GM23248 (cell line): ENCODE measurements at regions not wholly inside any gene's neighbourhood (a gene's known extent, or its start where the extent isn't known, plus 50 kb on each side); places are given as distances from the start of the nearest gene placed in this dataset.

Source experiments
- DNase-seq: peaks from one replicate; pipeline ENCODE4 v3.0.0-alpha.2; 2015
- H2AFZ ChIP-seq: fragments of 200-600 bp; sonication (generic); 2 replicates; pipeline ENCODE4 v1.6.1; 2016; ENCODE audit warnings: antibody characterized with exemption
- H3F3A ChIP-seq: fragments of 200-600 bp; sonication (generic); 2 replicates; pipeline ENCODE4 v1.6.1; 2016; ENCODE audit warnings: mild to moderate bottlenecking, antibody characterized with exemption, mixed run types; ENCODE audit not compliant: insufficient read depth
- H3K27ac ChIP-seq: fragments of 200-600 bp; sonication (generic); 2 replicates; pipeline ENCODE4 v1.5.1; 2016; ENCODE audit warnings: mild to moderate bottlenecking
- H3K27me3 ChIP-seq: fragments of 200-600 bp; sonication (generic); replicated peaks from 2 replicates; pipeline ENCODE4 v1.6.1; 2016; ENCODE audit warnings: mild to moderate bottlenecking; ENCODE audit not compliant: insufficient read depth
- H3K36me3 ChIP-seq: fragments of 200-600 bp; sonication (generic); 2 replicates; pipeline ENCODE4 v1.6.1; 2016; ENCODE audit warnings: low read depth, mild to moderate bottlenecking
- H3K4me1 ChIP-seq: fragments of 200-600 bp; sonication (generic); 2 replicates; pipeline ENCODE4 v1.6.1; 2016; ENCODE audit warnings: mild to moderate bottlenecking; ENCODE audit not compliant: insufficient read depth
- H3K4me2 ChIP-seq: fragments of 200-600 bp; sonication (generic); one replicate; pipeline ENCODE4 v1.6.1; 2016; ENCODE audit warnings: mild to moderate bottlenecking; ENCODE audit not compliant: unreplicated experiment
- H3K4me3 ChIP-seq: fragments of 200-600 bp; sonication (generic); 2 replicates; pipeline ENCODE4 v1.5.1; 2016; ENCODE audit warnings: mild to moderate bottlenecking
- H3K79me2 ChIP-seq: fragments of 200-600 bp; sonication (generic); 2 replicates; pipeline ENCODE4 v1.6.1; 2016; ENCODE audit warnings: mild to moderate bottlenecking; ENCODE audit not compliant: insufficient read depth
- H3K9ac ChIP-seq: fragments of 200-600 bp; sonication (generic); 2 replicates; pipeline ENCODE4 v1.6.1; 2016; ENCODE audit warnings: mild to moderate bottlenecking
- H3K9me2 ChIP-seq: fragments of 200-600 bp; sonication (generic); 2 replicates; pipeline ENCODE4 v1.6.1; 2016; ENCODE audit warnings: mixed run types, mild to moderate bottlenecking, moderate library complexity; ENCODE audit not compliant: insufficient read depth
- H3K9me3 ChIP-seq: fragments of 200-600 bp; sonication (generic); one replicate; pipeline ENCODE4 v1.6.1; 2017; ENCODE audit warnings: low read depth
- H4K20me1 ChIP-seq: fragments of 200-600 bp; sonication (generic); 2 replicates; pipeline ENCODE4 v1.6.0; 2016; ENCODE audit not compliant: insufficient read depth
- EZH2 ChIP-seq: fragments of 200-600 bp; sonication (generic); IDR thresholded peaks from 2 replicates; pipeline ENCODE4 v1.6.1; 2018; ENCODE audit warnings: antibody characterized with exemption, mild to moderate bottlenecking; ENCODE audit not compliant: insufficient read depth, poor library complexity, severe bottlenecking
- EZH2phosphoT487 ChIP-seq: fragments of 200-600 bp; sonication (generic); IDR thresholded peaks from 2 replicates; pipeline ENCODE4 v1.6.1; 2018; ENCODE audit warnings: antibody characterized with exemption, moderate library complexity, mild to moderate bottlenecking, low read depth; ENCODE audit not compliant: insufficient read depth
- WGBS, 2 experiments: methylation state at CpG; one replicate each; pipeline ENCODE4 v1.1.6; 2015 to 2017; ENCODE audit warnings: low lambda C conversion rate in 2 of 2, low coverage in 1 of 2; ENCODE audit errors: missing lambda C conversion rate in 2 of 2; 5-methylcytosine and 5-hydroxymethylcytosine counted together
- in situ Hi-C: fragments of 300-500 bp; cut with MboI; formaldehyde crosslinking; loops from 2 replicates; pipeline ENCODE4 v1.15.0; 2020

GRCh38 chr4:22202975-22203710, 254.6 kb upstream of the KCNIP4 start:
- in situ Hi-C loops = no loop called here
- no peak overlapping the region for H3K4me3 ChIP-seq
- H3K4me2 ChIP-seq = no peak overlapping the region
- 47% methylated on average over 6 of the region's 6 CpGs for WGBS, 2 experiments
- no peaks in the 10 kb centered on the region for H3K9me3 ChIP-seq
- peak; percentile 7 for DNase-seq
- H3K27ac ChIP-seq = no peak overlapping the region
- no peaks in the 10 kb centered on the region for H3K79me2 ChIP-seq
- H3F3A ChIP-seq = no peaks in the 10 kb centered on the region
- peaks cover 16% of the 10 kb centered on the region; the same call in 1 of the 2 replicates for H3K4me1 ChIP-seq
- H3K36me3 ChIP-seq = no peaks in the 10 kb centered on the region
- no peaks in the 10 kb centered on the region for H3K27me3 ChIP-seq
- TF ChIP-seq EZH2phosphoT487 (no peak), EZH2 (no peak)
- no peak overlapping the region for H3K9ac ChIP-seq
- no peak overlapping the region for H2AFZ ChIP-seq
- no peaks in the 10 kb centered on the region for H3K9me2 ChIP-seq
- no peaks in the 10 kb centered on the region for H4K20me1 ChIP-seq

- Histone ChIP-seq H3K9me2 (no peaks in the 10 kb centered on the region), H4K20me1 (no peaks in the 10 kb centered on the region), H2AFZ (no peak overlapping the region), H3K4me2 (no peak overlapping the region), H3K79me2 (no peaks in the 10 kb centered on the region), H3F3A (no peaks in the 10 kb centered on the region), H3K36me3 (no peaks in the 10 kb centered on the region), H3K9me3 (no peaks in the 10 kb centered on the region), H3K9ac (no peak overlapping the region), H3K4me3 (no peak overlapping the region), H3K27ac (no peak overlapping the region), H3K4me1 (peaks cover 16% of the 10 kb centered on the region; the same call in 1 of the 2 replicates), H3K27me3 (no peaks in the 10 kb centered on the region)
- WGBS, 2 experiments = 43 to 50% methylated on average over 4 of the region's 4 CpGs
- in situ Hi-C loops = no loop called here
- DNase-seq = no peak
- TF ChIP-seq EZH2phosphoT487 = no peak
- TF ChIP-seq EZH2 = no peak
Measured at GRCh38 chr4:22202246-22202974, 253.8 kb upstream of the KCNIP4 start.

- Histone ChIP-seq H3K4me3 (no peak overlapping the region), H3K4me1 (peaks cover 16% of the 10 kb centered on the region; the same call in 1 of the 2 replicates), H3F3A (no peaks in the 10 kb centered on the region), H3K9me2 (no peaks in the 10 kb centered on the region), H3K79me2 (no peaks in the 10 kb centered on the region), H4K20me1 (no peaks in the 10 kb centered on the region), H3K27ac (no peak overlapping the region), H3K9ac (no peak overlapping the region), H3K36me3 (no peaks in the 10 kb centered on the region), H3K4me2 (no peak overlapping the region), H3K9me3 (no peaks in the 10 kb centered on the region), H2AFZ (0 out of 2 replicates have a peak overlapping the region, but pooled peaks have one; percentile 10), H3K27me3 (no peaks in the 10 kb centered on the region)
- 16 to 28% methylated on average over 2 of the region's 2 CpGs for WGBS, 2 experiments
- TF ChIP-seq EZH2phosphoT487 (no peak), EZH2 (no peak)
- in situ Hi-C loops = no loop called here
- no peak for DNase-seq
Measured at GRCh38 chr4:22201256-22201655, 252.7 kb upstream of the KCNIP4 start.

- 79 to 83% methylated on average over 3 of the region's 3 CpGs for WGBS, 2 experiments
- peaks cover 5% of the 10 kb centered on the region; the same call in 1 of the 2 replicates for H3K4me1 ChIP-seq
Measured at GRCh38 chr4:22196551-22196950, 248.0 kb upstream of the KCNIP4 start.

More at GRCh38 chr4:22196551-22196950, 248.0 kb upstream of the KCNIP4 start:
- H3K79me2 ChIP-seq = no peaks in the 10 kb centered on the region
- H3K4me3 ChIP-seq = no peak overlapping the region
- H3K9ac ChIP-seq = no peak overlapping the region
- H3K27ac ChIP-seq = no peak overlapping the region
- H3K9me2 ChIP-seq = no peaks in the 10 kb centered on the region
- no peaks in the 10 kb centered on the region for H3K27me3 ChIP-seq
- TF ChIP-seq EZH2 (no peak), EZH2phosphoT487 (no peak)
- no peak overlapping the region for H3K4me2 ChIP-seq
- in situ Hi-C loops = no loop called here
- H3F3A ChIP-seq = no peaks in the 10 kb centered on the region
- H4K20me1 ChIP-seq = no peaks in the 10 kb centered on the region
- no peak for DNase-seq
- H3K9me3 ChIP-seq = no peaks in the 10 kb centered on the region
- H2AFZ ChIP-seq = no peak overlapping the region
- no peaks in the 10 kb centered on the region for H3K36me3 ChIP-seq
